GM18858 (cell line): ENCODE measurements at regions not wholly inside any gene's neighbourhood (a gene's known extent, or its start where the extent isn't known, plus 50 kb on each side); places are given as distances from the start of the nearest gene placed in this dataset.

Experiments
- ATAC-seq: cut with Tn5 transposase; IDR thresholded peaks from one replicate; pipeline ENCODE4 v1.9.1; 2021; ENCODE audit not compliant: unreplicated experiment

DNA sequence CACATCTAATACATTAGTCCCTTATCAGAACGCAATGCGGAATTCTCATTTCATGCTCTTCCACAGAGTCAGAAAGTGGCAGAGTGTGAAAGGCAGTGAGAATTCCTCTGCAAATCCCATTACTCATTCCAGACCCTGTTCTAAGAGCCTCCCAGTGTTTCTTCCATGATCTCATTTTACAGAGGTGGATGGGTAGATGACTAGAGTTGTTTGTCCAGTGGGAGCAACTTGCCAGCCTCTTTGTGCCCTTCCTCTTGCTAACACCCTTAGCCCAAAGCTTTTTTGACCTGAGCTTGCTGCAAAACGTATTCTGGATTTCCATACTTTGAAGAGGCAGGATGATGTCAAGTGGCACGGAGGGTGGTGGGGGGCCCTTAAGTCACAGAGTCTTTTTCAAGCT is 467.7 kb upstream of the RGPD4 start:
- ATAC-seq: no peak

DNA sequence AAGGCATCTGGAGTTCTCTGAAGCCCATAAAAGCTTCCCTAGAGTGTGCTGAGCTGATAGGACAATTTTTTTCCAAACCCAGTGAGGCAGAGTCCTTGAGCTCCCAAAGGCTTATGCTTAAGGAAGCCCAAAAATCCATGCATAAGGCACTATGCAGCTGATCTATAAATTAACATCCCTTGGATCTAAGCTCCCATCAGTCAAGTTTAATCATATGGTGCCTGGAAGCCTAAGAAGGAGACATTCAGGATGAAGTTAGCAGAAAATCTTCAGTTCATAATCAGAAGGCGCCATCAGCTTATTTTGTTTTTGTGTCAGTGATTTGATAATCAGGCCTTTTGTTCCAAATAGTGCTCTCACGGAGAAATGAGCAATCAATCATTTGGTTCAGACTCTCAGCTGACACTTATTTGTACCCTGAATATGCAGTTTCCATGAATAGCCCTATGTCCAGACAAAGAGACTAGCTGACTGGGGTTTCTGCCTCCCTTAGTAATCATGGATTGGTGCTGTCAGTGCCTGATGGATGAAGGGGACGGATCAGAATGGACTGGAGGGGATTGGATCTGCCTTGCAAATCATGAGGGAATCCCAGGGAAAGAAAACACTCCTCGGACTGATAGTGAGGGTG is 464.8 kb upstream of the RGPD4 start:
- no peak for ATAC-seq

DNA sequence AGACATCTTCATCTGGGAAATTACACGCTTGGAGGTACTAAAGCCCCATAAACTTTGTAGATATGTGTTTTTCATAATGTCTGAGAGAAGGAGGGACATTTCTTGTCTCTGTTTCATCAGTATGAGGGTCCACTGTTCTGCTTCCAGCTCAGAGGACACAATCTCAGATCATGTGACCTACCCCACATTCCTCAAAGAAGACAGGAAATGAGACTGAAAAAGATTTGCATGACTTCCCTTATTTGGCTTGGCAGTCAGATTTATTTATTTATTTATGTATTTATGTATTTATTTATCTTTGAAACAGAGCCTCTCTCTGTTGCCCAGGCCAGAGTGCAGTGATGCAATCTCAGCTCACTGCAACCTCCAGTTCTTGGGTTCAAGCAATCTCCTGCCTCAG is 463.7 kb upstream of the RGPD4 start:
- ATAC-seq: no peak

DNA sequence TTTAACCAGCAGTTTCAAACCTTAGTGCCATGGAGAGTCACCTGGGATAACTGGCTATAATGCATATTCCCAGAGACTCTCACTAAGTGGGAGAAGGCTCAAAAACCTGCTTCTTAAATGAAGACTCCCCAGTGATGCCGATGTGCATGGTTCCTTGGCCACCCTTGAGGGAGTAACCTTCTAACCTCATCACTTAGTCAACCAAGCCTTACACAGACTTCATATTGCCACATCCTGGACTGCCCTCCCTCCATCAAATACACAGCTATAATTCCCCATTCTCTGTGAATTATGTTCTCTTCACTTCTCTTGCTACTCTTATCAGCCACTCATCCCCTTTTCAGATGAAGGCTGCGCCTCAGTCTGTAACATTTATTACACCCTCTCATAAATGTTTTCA is 462.9 kb upstream of the RGPD4 start:
- no peak for ATAC-seq

DNA sequence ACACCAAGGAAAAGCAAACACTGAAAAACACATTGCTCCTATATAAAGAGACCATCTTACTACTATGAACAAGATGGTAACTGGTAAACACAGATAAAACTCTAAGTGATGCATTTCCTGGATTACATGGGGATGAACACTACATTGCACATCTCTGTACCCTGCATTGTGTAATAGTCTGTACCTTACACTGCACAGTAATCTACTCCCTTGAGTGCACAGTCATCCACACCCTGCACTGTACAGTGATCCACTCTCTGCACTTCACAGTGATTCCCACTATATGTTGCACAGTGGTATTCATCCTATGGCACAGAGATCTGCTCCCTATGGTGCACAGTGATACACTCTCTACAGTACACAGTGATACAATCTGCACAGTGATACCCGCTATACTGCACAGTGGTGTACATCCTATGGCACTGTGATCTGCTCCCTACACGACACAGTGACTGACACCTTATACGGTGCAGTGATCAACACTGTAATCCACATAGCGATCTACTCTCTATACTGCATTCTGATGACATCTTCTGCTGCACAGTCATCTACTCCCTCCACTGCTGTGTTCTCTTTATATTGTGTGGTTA is 462.2 kb upstream of the RGPD4 start:
- ATAC-seq: no peak

DNA sequence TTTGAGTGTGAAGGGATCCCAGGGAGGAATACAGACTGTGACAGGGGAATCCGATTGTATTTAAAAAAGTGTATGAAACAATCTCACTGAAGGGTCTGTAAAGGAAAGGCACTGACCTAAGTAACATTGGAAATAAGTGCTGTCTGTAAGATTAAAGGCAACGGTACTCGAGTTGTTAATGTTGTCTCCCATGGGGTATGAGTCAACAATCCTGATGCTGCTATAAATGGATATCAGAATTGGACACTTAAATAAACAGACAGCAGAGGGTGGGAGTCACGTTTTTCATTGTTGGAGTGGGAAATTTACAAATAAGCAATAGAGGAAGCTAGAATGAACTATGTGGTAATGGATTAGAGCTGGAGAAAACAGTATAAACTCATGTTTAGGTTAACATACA is 452.4 kb upstream of the RGPD4 start:
- no peak for ATAC-seq

DNA sequence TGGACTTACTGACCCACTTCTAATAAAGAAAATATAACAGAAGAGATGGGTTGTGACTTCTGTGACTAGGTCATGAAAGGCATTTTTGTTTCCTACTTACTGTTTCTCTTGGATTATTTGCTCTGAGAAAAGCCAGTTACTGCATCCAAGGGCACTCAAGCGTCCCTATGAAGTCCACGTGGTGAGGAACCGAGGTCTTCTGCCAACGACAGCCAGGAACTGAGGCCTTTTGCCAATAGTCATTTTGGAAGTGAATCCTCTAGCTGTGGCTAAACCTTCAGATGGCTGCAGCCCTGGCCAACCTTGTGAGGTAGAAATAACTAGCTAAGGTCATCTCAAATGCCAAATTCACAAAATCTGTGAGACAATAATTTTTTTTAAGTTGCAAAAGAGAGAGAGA is 449.8 kb upstream of the RGPD4 start:
- ATAC-seq: no peak

DNA sequence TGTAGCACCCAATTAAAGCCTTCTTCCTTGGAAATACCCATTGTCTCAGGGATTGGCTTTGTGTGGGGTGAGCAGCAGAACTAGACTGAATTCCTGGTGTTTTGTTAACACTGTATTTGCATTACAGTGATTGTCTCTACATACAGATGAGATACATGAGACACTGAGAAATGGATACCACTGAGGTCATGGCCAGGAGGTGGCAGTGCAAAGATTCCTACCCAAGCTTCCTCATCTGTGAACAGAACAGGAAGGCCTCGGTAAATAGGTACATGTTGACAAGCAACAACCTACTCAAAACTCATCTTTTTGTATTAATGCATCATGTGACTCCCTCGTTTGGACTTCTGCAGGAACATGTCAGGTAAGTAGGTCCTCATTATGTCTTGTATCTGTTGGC is 445.8 kb upstream of the RGPD4 start:
- no peak for ATAC-seq

DNA sequence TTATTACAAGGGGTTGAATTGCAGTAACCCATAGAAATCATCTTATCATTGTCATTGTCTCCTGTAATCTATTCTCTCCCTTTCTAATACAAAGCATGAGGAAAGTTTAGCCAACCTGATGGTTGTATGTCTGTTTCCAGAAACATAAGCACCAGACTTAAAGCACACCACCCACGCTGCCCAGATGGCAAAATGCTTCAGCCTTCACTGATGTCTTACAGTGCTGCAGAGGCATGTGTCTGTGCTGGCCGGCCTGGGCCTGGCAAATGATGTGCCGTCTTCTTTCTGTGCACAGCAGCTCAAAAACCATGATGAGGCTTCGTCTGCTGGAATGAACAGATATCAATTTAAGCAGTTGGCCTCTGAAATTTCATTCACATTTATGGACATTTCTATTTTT is 443.0 kb upstream of the RGPD4 start:
- no peak for ATAC-seq

DNA sequence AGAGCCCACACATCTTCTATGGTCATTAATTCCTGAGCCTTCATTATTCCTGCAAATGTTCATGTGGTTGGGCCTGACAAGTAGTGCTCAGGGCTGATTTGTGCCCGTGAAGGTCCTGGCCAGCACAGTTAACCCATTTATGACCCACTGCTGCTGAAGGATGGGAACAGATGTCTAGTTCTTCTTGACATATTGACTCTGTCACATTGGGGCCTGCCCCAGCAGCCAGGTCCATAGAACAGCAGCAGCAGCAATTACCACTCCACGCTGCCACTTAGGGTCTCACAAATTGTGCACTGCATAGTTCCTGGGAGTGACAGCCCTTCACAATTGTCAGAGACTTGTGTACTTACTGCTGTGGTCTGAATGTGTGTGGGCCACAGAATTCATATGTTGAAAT is 442.3 kb upstream of the RGPD4 start:
- ATAC-seq: no peak

DNA sequence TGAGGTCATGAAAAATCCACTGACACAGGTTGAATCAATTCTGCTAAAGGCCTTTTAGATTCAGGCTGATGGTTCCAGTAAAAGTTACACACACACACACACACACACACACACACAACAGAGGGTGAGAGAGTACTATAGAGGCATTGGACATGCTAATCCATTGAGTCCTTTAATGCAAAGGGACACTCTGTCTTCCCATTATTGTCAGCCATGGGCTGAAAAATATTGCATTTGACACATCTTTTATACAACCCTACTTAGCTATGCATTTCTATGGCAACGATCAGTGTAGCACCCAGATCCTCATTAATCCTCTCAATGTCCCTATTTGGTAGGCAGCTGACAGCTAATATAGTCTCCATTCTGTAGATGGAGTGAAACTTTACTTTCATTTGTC is 440.8 kb upstream of the RGPD4 start:
- ATAC-seq: no peak

DNA sequence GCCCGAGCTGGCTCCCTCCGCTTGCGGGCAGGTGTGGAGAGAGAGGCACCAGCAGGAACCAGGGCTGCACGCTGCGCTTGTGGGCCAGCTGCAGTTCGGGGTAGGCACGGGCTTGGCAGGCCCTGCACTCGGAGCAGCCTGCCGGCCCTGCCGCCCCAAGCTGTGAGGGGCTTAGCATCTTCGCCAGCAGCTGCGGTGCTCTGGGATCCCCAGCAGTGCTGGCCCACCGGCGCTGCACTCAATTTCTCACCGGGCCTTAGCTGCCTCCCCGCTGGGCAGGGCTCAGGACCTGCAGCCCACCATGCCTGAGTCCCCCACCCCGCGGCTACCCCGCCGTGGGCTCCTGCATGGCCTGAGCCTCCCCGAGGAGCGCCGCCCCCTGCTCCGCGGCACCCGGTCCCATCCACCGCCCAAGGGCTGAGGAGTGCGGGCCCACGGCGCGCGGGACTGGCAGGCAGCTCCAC is 434.4 kb upstream of the RGPD4 start:
- ATAC-seq: no peak

DNA sequence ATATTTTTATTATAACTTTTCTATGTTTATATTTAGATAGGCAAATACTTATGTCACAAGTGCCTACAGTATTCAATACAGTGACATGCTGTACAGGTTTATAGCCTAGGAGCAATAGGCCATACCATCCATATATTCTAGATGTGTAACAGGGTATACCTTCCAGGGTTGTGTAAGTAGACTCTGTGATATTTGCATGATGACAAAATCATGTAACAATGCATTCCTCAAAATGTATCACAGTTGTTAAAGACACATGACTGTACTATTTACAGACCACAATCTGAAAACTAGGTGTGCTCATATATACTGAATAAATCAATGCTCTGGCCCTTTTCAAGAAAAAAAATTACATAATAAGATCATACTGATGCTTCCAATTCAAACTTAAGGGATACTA is 433.2 kb upstream of the RGPD4 start:
- ATAC-seq: no peak

DNA sequence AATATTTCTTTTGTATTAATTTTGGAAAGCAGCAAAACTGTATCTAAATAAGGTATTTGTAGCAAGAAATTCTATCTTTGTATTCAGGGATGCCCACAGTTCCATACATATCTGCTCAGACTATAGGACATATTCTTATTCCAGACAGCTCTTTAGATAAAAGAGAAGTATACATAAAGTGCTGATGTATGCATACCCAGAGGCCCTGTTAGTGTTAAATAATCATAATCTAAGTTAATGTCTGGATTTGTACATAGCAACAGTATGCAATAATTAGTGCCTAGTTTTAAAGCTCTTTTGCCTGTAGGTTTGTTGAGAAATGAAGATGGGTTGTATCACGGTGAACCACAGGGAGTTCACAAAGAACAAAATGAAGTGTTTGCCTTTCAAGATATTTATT is 428.0 kb upstream of the RGPD4 start:
- no peak for ATAC-seq

DNA sequence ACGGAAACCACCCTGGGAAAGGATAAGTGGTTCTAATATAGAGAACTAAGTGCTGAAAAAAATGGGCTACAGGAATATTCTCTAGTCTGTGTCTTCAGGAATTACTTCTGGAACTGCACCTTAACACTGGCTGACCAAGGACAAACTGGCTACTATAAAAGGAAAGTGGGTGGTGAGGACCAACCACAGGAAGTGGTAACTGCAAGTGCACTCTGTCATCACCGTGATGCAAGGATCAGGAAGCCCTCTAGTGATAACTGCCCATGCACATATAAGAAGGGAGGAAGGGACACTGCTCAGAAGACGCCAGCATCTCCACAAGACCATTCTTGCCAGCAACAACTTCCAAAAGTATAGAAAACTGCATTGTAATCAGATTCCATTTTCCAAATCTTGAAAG is 424.4 kb upstream of the RGPD4 start:
- no peak for ATAC-seq

DNA sequence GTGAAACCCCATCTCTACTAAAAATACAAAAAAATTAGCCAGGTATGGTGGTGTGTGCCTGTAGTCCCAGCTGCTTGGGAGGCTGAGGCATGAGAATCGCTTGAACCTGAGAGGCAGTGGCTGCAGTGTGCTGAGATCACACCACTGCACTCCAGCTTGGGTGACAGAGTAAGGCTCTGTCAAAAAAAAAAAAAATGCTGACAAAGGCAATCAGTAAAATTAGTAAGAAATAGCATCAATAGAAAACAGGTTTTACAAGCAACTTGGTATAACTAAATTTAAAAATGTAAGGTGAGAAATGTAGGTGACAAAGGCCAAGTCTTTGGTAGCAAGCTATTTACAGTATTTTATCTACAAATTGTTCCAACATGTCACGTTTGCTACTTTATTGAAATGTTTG is 421.4 kb upstream of the RGPD4 start:
- ATAC-seq: no peak

DNA sequence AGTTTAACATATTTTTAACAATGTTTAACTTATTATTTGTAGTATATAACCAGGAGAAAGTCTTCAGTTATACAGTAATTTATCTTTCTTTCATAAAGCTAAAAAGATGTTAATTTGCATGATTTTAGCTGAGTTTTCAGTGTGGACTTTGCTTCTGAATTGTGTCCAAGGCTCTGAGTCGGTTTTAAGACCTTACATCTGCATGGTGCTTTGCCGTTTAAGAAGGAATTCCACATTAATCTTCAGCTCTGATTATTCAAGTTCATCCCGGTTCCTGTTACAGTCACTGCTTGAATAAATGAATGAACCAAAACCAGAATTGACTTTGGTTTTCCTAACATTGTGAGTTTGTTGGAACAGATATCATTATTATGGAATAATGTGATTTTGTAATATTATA is 419.7 kb upstream of the RGPD4 start:
- no peak for ATAC-seq

DNA sequence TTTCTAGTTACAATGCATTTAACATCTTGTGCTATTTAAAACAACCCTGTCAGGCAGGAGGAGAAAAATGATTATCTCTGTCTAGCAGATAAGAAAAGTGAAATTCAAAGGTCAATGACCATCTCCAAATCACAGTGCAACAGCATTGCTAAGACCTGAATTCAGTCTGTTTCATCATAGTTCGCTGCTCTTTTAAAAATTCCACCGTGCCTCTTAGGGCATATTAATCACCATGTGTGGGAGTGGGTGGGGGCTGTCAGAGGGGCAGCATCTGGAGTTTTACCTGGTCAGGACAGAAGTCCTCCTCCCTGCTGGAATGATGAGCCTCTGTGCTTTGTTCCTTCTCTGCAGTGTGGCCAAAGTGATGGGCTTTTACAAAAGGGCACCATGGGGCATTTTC is 418.7 kb upstream of the RGPD4 start:
- ATAC-seq: no peak

DNA sequence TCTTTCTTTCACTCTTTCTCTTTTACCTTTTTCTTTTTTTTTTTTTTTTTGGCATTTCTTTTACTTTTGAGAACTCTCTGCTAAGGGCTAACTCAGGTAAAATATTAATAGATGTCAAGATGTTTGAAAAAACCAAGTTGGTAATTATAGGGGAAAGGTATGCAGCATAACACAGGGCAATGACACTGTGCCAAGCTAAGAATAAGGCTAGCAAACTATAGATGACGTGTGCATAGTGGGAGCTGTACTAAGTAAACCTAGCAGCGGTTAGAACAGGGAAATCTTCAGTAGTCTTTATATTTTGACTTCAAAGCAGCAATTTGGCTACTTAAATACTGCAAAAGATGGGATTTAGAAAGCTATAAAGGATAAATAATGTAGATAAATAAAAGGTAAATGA is 415.4 kb upstream of the RGPD4 start:
- no peak for ATAC-seq

DNA sequence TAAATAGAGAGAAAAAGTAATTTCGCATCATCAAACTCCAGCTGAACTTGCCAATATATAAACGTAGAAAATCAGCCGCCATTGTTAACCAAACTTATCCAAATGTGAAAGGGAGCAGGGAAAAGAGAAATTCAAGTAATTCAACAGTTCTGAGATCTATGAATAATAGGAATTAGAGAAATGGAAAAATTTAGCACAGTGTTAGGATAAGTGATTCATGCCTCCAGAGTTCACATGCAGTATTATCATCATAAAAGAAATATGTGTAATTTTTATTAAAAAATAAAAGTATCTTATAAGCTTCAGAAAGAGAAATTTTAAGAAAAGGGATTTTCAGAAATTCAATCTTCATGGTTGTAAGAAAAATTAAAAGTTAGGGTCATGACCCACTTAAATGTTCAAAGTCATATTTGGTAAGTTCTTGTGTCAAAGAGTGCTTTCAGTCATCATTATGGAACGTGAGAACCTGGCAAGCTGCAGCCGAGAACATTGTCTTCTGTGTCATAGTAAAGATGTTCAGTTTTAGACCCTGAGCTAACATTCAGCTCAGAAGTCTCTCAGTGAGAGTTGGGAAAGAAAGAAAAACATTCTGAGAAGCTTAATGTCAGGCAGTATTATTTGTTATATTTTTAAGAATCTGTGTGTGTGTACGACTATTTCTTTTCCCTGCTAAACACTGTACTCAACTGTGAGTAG is 414.3 kb upstream of the RGPD4 start:
- ATAC-seq: no peak

DNA sequence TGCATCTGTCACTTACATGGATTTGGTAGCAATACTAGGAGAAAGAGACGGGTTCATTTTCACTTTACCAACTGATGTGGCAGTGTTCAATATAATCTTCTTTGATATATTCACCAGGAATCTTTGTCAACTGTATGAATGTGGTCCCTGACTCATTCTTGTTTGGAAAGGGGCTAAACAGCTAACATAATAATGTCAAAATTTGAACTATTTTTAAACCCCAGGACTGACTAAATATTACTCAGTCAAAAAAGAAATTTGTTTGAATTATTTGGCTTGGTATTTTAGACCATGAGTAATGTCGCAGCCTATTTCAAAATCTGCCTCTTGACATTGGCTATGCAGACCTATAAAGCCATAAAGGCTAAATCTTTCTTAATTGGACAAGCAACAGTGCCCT is 413.7 kb upstream of the RGPD4 start:
- no peak for ATAC-seq

DNA sequence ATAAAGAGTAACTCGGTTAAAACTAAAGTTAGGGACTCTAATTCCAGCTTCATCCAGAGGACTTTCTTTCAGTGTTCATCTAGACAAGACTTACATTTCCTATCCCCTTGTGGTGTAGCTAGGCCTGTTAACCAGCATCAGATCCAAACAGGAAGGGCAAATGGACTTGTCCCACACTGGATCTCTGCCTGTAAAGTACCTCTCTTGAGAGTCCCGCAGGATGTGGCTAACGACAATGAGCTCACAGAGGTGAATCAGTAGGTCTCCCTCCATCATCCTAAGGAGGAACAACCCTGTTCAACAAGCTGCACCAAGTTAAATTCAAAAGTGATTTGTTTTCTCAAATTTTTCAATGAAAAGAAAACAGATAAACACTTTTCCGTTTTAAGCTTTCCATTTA is 412.3 kb upstream of the RGPD4 start:
- no peak for ATAC-seq

DNA sequence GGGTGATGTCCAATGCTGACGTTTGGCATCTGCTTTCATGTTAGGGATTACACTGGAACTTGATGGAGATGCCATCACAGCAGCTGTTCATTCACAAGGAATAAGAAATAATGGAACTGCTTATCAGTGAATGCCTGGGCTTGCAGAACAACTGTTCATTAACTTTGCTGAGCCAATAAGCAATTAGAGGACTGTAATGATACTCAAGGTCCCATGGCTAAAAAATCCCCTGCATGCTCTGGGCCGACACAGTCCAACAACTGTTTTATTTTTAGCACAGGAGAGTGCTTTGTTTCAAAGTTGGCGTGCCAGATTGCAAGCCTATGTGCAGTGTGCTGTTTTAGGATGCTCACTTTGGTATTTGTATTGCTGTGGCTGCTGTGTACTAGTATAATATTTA is 408.0 kb upstream of the RGPD4 start:
- ATAC-seq: no peak
